ENCODE measurements at regions not wholly inside any gene's neighbourhood (a gene's known extent, or its start where the extent isn't known, plus 50 kb on each side); places are given as distances from the start of the nearest gene placed in this dataset.

- no peak for DNase-seq (ENCODE audit: low spot score)
These were observed 402.3 kb upstream of the SLITRK6 start for GRCh38 chr13:86201477-86201876.

DNA sequence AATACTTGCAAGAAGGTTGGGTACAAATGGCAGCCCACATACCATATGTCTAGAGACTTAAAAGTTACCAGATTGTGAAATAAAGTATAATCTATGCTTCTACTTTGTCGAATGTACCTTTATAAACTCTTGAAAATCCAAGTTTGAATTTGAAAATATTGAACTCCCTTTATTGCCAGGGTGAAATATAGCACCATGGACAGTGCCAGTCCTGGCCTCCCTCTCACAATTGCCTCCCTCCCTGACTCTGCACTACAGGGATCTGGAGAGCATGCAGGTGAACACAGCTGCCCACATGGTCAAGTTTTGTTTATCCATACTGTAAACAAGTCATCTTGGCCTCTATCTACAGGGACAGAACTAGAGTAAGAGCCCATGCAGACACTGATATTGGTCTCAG, 394.1 kb upstream of the SLITRK6 start:
- DNase-seq (ENCODE audit: low spot score) = no peak

DNA sequence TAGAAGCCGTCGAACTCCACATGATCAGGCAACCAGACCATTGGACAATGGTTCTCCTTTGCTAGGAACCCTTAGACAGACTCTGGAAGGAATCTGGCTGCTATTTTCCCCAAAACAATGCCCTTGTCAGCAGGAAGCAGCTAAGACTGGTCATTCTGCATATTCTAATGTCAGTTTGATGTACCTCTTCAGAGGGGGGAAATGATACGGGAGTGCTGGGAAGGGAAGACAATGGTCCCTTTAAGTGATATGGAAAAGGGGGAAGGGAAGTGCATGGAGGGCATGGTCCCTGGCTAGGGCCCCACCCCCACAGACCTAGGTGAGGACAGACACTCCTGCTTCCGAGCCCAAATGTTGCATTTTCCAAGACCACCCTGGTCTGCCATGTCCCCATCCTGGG, 389.0 kb upstream of the SLITRK6 start:
- DNase-seq (ENCODE audit: low spot score) = no peak

GRCh38 chr13:86185636-86186035, 386.4 kb upstream of the SLITRK6 start:
- DNase-seq (ENCODE audit: low spot score) = no peak

GRCh38 chr13:86185107-86185506, 385.9 kb upstream of the SLITRK6 start:
- DNase-seq (ENCODE audit: low spot score) = no peak

- DNase-seq (ENCODE audit: low spot score) = no peak
These were observed 375.4 kb upstream of the SLITRK6 start for GRCh38 chr13:86174622-86175021.

GRCh38 chr13:86172961-86173360, 373.7 kb upstream of the SLITRK6 start:
- DNase-seq (ENCODE audit: low spot score) = no peak

GRCh38 chr13:86161257-86161656, 362.0 kb upstream of the SLITRK6 start:
- no peak for DNase-seq (ENCODE audit: low spot score)

DNA sequence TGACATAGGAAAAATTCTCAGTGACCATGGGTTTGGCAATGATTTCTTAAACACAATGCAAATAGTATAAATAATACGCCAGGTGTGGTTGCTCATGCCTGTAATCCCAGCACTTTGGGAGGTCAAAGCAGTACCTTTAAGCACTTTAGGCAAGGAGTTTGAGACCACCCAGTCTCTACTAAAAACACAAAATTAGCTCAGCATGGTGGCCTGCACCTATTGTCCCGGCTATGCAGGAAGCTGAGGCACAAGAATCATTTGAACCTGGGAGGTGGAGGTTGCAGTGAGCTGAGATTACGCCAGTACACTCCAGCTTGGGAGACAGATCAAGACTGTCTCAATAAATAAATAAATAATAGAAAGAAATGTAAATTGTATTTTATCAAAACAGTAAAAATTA, 356.5 kb upstream of the SLITRK6 start:
- no peak for DNase-seq (ENCODE audit: low spot score)

DNA sequence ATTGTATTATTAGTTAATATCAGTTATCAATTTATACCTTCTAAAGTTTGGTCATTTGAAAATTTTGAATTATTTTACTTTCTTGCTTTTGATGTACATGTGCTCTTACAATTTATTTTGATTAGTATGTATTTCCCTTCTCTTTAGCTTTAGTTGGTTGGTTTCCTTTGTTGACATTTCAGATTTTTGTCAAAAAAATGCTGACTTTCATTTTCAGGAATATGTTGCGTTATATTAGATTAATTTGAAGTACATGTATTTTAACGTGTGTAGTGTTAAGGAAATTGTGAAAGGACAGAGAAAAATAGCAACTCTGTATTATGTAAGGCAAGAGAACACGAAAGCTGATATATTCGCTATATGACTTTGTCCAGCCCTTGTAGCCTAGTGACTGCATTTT, 342.9 kb upstream of the SLITRK6 start:
- DNase-seq (ENCODE audit: low spot score) = no peak

DNA sequence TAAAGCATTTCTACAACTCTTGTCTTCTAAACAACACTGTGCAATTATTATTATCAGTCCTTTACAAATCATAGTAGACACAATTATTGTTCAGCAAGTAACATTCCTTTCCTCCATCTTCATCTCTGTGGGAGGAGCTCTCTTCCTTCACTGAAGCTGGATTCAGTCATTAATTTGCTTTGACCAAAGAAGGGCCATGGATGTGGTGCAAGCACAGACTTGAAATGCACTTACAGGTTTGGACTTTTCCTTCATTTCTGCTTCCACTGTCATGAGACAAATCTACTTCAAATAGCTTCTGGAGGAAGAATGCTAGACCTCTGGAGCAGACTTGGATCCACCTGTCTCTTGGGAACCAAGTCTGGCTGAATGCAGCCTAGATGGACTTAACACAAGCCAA, 336.6 kb upstream of the SLITRK6 start:
- no peak for DNase-seq (ENCODE audit: low spot score)

DNA sequence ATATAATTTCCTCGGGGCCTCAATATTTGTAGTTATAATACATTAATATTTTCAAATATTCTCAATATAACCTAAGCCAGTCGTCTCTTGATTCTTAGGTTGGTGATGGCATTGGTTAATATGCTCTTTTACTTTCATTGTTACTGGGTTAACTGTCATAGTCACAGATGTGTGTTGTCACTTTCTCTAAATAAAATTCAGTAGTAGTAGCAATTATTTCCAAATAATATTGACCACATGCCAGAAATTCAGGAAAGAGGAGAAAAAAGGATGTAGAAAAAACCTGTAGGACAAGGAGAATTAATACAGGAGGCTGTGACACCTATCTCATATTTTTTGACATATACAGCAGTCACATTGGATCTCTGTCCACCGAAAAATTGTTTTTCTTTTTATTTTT, 322.7 kb upstream of the SLITRK6 start:
- DNase-seq (ENCODE audit: low spot score) = no peak

- DNase-seq (ENCODE audit: low spot score) = no peak
These were observed 309.9 kb upstream of the SLITRK6 start for GRCh38 chr13:86109107-86109506.

- no peak for DNase-seq (ENCODE audit: low spot score)
These were observed 309.1 kb upstream of the SLITRK6 start for GRCh38 chr13:86108334-86108733.

DNA sequence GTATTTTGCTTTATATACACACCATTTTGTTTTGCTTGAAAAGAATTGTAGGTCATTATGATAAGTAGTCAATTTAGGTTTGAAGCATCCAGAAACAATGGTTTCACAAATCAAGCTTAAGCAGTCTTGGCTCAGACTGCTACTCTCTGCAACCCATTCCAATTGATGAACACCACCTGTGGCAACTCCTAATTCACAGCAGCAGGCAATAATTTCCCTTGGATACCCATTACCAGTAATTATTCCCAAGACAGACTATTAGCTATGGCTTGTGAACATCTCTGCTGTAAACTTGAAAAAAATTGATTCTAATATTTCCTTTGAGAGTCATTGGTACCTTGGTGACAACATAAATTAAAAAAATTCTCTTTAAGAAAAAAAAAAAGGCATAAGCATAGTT, 299.3 kb upstream of the SLITRK6 start:
- no peak for DNase-seq (ENCODE audit: low spot score)

GRCh38 chr13:86095351-86095750, 296.1 kb upstream of the SLITRK6 start:
- DNase-seq (ENCODE audit: low spot score) = no peak

DNA sequence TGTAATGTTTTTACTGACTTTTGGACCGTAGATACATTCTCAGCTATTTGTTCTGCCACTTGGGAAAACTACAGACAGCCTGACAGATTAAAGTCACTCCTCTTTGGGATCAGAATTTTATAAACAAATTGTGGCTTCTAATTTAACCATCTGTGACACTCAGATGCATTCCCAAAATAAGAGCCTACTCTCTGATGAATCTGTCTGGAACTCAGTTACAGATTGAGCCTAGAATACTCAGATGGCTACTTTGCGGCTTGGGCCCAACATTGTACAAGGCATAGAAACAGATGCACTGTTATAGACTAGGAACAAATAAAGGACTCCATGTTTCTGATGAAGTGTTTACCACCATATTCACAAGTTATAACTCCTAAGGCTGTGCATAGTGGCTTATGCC, 291.0 kb upstream of the SLITRK6 start:
- DNase-seq (ENCODE audit: low spot score) = no peak

- no peak for DNase-seq (ENCODE audit: low spot score)
These were observed 288.0 kb upstream of the SLITRK6 start for GRCh38 chr13:86087244-86087643.

DNA sequence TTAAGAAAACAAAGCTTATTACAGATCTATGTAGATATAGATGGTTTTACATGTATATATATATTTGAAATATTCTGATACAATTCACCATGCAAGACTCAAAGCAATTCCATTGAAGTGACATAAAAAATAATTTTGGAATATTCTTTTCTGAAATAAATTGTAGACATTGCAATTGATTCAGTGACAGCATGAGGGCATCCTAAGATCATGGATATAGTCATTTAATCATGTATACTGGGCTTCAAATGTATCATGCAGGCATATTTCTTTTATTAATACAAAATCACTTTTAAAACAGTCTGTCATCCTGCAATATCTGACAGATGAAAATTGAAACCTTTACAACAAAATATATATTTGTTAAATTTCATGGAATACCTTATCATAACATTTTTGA, 286.7 kb upstream of the SLITRK6 start:
- no peak for DNase-seq (ENCODE audit: low spot score)

- DNase-seq (ENCODE audit: low spot score) = no peak
These were observed 282.9 kb upstream of the SLITRK6 start for GRCh38 chr13:86082121-86082520.

GRCh38 chr13:86080340-86080995, 281.2 kb upstream of the SLITRK6 start:
- no peak for DNase-seq (ENCODE audit: low spot score)

- no peak for DNase-seq (ENCODE audit: low spot score)
These were observed 267.6 kb upstream of the SLITRK6 start for GRCh38 chr13:86066611-86067365.

GRCh38 chr13:86052141-86052540, 252.9 kb upstream of the SLITRK6 start:
- no peak for DNase-seq (ENCODE audit: low spot score)
